Superior temporal gyrus (tissue), 1 donor: ENCODE measurements at regions not wholly inside any gene's neighbourhood (a gene's known extent, or its start where the extent isn't known, plus 50 kb on each side); places are given as distances from the start of the nearest gene placed in this dataset.
A peak's percentile ranks its signal among the peaks of the same experiment; 100 is the strongest.

ENCODE experiments used
- DNase-seq: peaks from one replicate; pipeline ENCODE4 v3.0.0-alpha.2; 2016; ENCODE audit errors: extremely low spot score

- no peak for DNase-seq
Observed at GRCh38 chr20:51158226-51158625, 135.3 kb upstream of the KCNG1 start.

- peak; percentile 48 for DNase-seq
Observed at GRCh38 chr20:51156041-51156982, 133.4 kb upstream of the KCNG1 start.

GRCh38 chr20:51154708-51155690, 132.1 kb upstream of the KCNG1 start:
- DNase-seq: no peak

GRCh38 chr20:51153867-51154707, 131.2 kb upstream of the KCNG1 start:
- DNase-seq: no peak

- no peak for DNase-seq
Observed at GRCh38 chr20:51148941-51149340, 126.0 kb upstream of the KCNG1 start.

- DNase-seq: no peak
Observed at GRCh38 chr20:51144476-51144875, 121.6 kb upstream of the KCNG1 start.

GRCh38 chr20:51143652-51144051, 120.7 kb upstream of the KCNG1 start:
- DNase-seq: no peak

- DNase-seq: no peak
Observed at GRCh38 chr20:51142448-51142847, 119.5 kb upstream of the KCNG1 start.

GRCh38 chr20:51140671-51141070, 117.8 kb upstream of the KCNG1 start:
- no peak for DNase-seq

- no peak for DNase-seq
Observed at GRCh38 chr20:51139891-51140290, 117.0 kb upstream of the KCNG1 start.

GRCh38 chr20:51138576-51138975, 115.7 kb upstream of the KCNG1 start:
- no peak for DNase-seq

- DNase-seq: no peak
Observed at GRCh38 chr20:51137461-51137860, 114.6 kb upstream of the KCNG1 start.

- no peak for DNase-seq
Observed at GRCh38 chr20:51135926-51136715, 113.2 kb upstream of the KCNG1 start.

- DNase-seq: no peak
Observed at GRCh38 chr20:51134405-51134804, 111.5 kb upstream of the KCNG1 start.

- no peak for DNase-seq
Observed at GRCh38 chr20:51132279-51132678, 109.4 kb upstream of the KCNG1 start.

- DNase-seq: no peak
Observed at GRCh38 chr20:51131811-51132210, 108.9 kb upstream of the KCNG1 start.

GRCh38 chr20:51129147-51129776, 106.4 kb upstream of the KCNG1 start:
- no peak for DNase-seq

GRCh38 chr20:51128198-51128597, 105.3 kb upstream of the KCNG1 start:
- no peak for DNase-seq

- DNase-seq: no peak
Observed at GRCh38 chr20:51127713-51128112, 104.8 kb upstream of the KCNG1 start.

GRCh38 chr20:51126337-51126736, 103.4 kb upstream of the KCNG1 start:
- no peak for DNase-seq
